H9 (cell line): ENCODE measurements at regions not wholly inside any gene's neighbourhood (a gene's known extent, or its start where the extent isn't known, plus 50 kb on each side); places are given as distances from the start of the nearest gene placed in this dataset.

Source experiments
- DNase-seq: peaks from one replicate; pipeline ENCODE4 v3.0.0-alpha.2; 2017
- H2AFZ ChIP-seq: one replicate; pipeline ENCODE4 v1.6.1; 2013; ENCODE audit warnings: mild to moderate bottlenecking, low read length, control low read depth, moderate library complexity
- H2AK5ac ChIP-seq: 2 replicates; pipeline ENCODE4 v1.6.1; 2013; ENCODE audit warnings: low read length, control low read depth, mixed read lengths; ENCODE audit not compliant: insufficient read length
- H2BK120ac ChIP-seq: one replicate; pipeline ENCODE4 v1.6.1; 2013; ENCODE audit warnings: low read depth, mild to moderate bottlenecking, low read length, control low read depth, inconsistent platforms; ENCODE audit not compliant: poor library complexity, severe bottlenecking
- H2BK12ac ChIP-seq: 2 replicates; pipeline ENCODE4 v1.6.1; 2013; ENCODE audit warnings: low read length, control low read depth, mixed read lengths, low read depth; ENCODE audit not compliant: insufficient read length
- H2BK15ac ChIP-seq: 2 replicates; pipeline ENCODE4 v1.6.1; 2013; ENCODE audit warnings: low read depth, low read length, control low read depth
- H2BK20ac ChIP-seq: one replicate; pipeline ENCODE4 v1.6.1; 2013; ENCODE audit warnings: low read depth, mild to moderate bottlenecking, low read length, control low read depth, inconsistent platforms; ENCODE audit not compliant: poor library complexity, severe bottlenecking
- H2BK5ac ChIP-seq: 2 replicates; pipeline ENCODE4 v1.6.1; 2013; ENCODE audit warnings: low read length, control low read depth, mixed read lengths; ENCODE audit not compliant: insufficient read length
- H3K14ac ChIP-seq: 2 replicates; pipeline ENCODE4 v1.6.1; 2013; ENCODE audit warnings: low read length, control low read depth; ENCODE audit not compliant: insufficient read depth
- H3K18ac ChIP-seq: 2 replicates; pipeline ENCODE4 v1.6.1; 2013; ENCODE audit warnings: low read depth, mild to moderate bottlenecking, mixed read lengths, low read length, control low read depth; ENCODE audit not compliant: insufficient read length
- H3K23ac ChIP-seq: 2 replicates; pipeline ENCODE4 v1.6.1; 2013; ENCODE audit warnings: low read length, control low read depth, mixed read lengths, low read depth; ENCODE audit not compliant: insufficient read length
- H3K23me2 ChIP-seq: 2 replicates; pipeline ENCODE4 v1.6.1; 2013; ENCODE audit warnings: low read depth, mild to moderate bottlenecking, mixed read lengths, low read length, control low read depth; ENCODE audit not compliant: insufficient read length, poor library complexity, severe bottlenecking
- H3K27ac ChIP-seq: 2 replicates; pipeline ENCODE4 v1.5.1; 2013; ENCODE audit warnings: low read length, control low read depth, mixed read lengths, low read depth; ENCODE audit not compliant: insufficient read length
- H3K27me3 ChIP-seq: 2 replicates; pipeline ENCODE4 v1.6.1; 2013; ENCODE audit warnings: low read length, control low read depth, inconsistent platforms; ENCODE audit not compliant: insufficient read depth
- H3K4ac ChIP-seq: 2 replicates; pipeline ENCODE4 v1.6.1; 2013; ENCODE audit warnings: low read depth, mild to moderate bottlenecking, control low read depth, inconsistent platforms, low read length, moderate library complexity
- H3K4me1 ChIP-seq: 2 replicates; pipeline ENCODE4 v1.6.1; 2013; ENCODE audit warnings: low read length, control low read depth, inconsistent platforms; ENCODE audit not compliant: insufficient read depth
- H3K4me2 ChIP-seq: 2 replicates; pipeline ENCODE4 v1.6.1; 2013; ENCODE audit warnings: low read length, control low read depth, mixed read lengths; ENCODE audit not compliant: insufficient read length, insufficient read depth
- H3K56ac ChIP-seq: 2 replicates; pipeline ENCODE4 v1.6.1; 2013; ENCODE audit warnings: low read depth, mild to moderate bottlenecking, mixed read lengths, low read length, control low read depth; ENCODE audit not compliant: insufficient read length
- H3K79me1 ChIP-seq: 2 replicates; pipeline ENCODE4 v1.6.1; 2013; ENCODE audit warnings: low read depth, mild to moderate bottlenecking, moderate library complexity, low read length, control low read depth, inconsistent platforms; ENCODE audit not compliant: insufficient read depth, poor library complexity, severe bottlenecking
- H3K79me2 ChIP-seq: 2 replicates; pipeline ENCODE4 v1.6.1; 2013; ENCODE audit warnings: low read length, control low read depth, inconsistent platforms; ENCODE audit not compliant: insufficient read depth
- H3K9ac ChIP-seq: 2 replicates; pipeline ENCODE4 v1.6.1; 2013; ENCODE audit warnings: low read length, control low read depth, mixed read lengths; ENCODE audit not compliant: insufficient read length; ENCODE audit errors: extremely low read depth
- H3K9me3 ChIP-seq: one replicate; pipeline ENCODE4 v1.6.1; 2013; ENCODE audit warnings: low read depth, low read length, inconsistent platforms; ENCODE audit not compliant: control insufficient read depth
- H3T11ph ChIP-seq: one replicate; pipeline ENCODE4 v1.6.1; 2013; ENCODE audit warnings: mild to moderate bottlenecking, low read length, control low read depth, inconsistent platforms
- H4K20me1 ChIP-seq: one replicate; pipeline ENCODE4 v1.6.1; 2013; ENCODE audit not compliant: control insufficient read depth, insufficient read length, insufficient read depth
- H4K5ac ChIP-seq: 2 replicates; pipeline ENCODE4 v1.6.1; 2013; ENCODE audit warnings: low read depth, mild to moderate bottlenecking, mixed read lengths, low read length, control low read depth; ENCODE audit not compliant: insufficient read length
- H4K8ac ChIP-seq: replicated peaks from 2 replicates; pipeline ENCODE4 v1.6.1; 2013; ENCODE audit warnings: low read length, control low read depth, mixed read lengths, low read depth; ENCODE audit not compliant: insufficient read length
- H4K91ac ChIP-seq: 2 replicates; pipeline ENCODE4 v1.6.1; 2013; ENCODE audit warnings: low read depth, mild to moderate bottlenecking, moderate library complexity, mixed read lengths, low read length, control low read depth; ENCODE audit not compliant: insufficient read length
- H3K27ac Mint-ChIP-seq, 3 experiments: 2 replicates in 2 of 3; 3 replicates in 1 of 3; pipeline ENCODE4 v1.8.0; 2020 to 2021; ENCODE audit warnings: mixed read lengths in 3 of 3, mild to moderate bottlenecking in 1 of 3, moderate library complexity in 1 of 3
- H3K27me3 Mint-ChIP-seq: 2 replicates; pipeline ENCODE4 v1.8.0; 2021; ENCODE audit warnings: low read depth, mild to moderate bottlenecking, moderate library complexity, mixed read lengths
- H3K36me3 Mint-ChIP-seq, 3 experiments: 2 replicates in 2 of 3; 3 replicates in 1 of 3; pipeline ENCODE4 v1.8.0; 2020 to 2021; ENCODE audit warnings: low read depth in 3 of 3, mixed read lengths in 3 of 3; ENCODE audit not compliant: insufficient read depth in 1 of 3
- H3K4me1 Mint-ChIP-seq, 2 experiments: 2 replicates each; pipeline ENCODE4 v1.8.0; 2020; ENCODE audit warnings: mixed read lengths in 2 of 2
- H3K4me3 Mint-ChIP-seq, 2 experiments: 2 replicates in 1 of 2; 3 replicates in 1 of 2; pipeline ENCODE4 v1.8.0; 2020 to 2021; ENCODE audit warnings: mild to moderate bottlenecking in 2 of 2, mixed read lengths in 2 of 2, moderate library complexity in 1 of 2
- H3K9me3 Mint-ChIP-seq, 2 experiments: 2 replicates in 1 of 2; 3 replicates in 1 of 2; pipeline ENCODE4 v1.8.0; 2020; ENCODE audit warnings: mild to moderate bottlenecking in 2 of 2, mixed read lengths in 2 of 2, moderate library complexity in 1 of 2
- CTCF ChIP-seq: fragments of 200-600 bp; sonication (generic); conservative IDR thresholded peaks from 3 replicates; pipeline ENCODE4 v1.8.0; 2021; ENCODE audit warnings: antibody characterized with exemption, mild to moderate bottlenecking
- WGBS: extraction: QIAGEN DNeasy Blood & Tissue Kit; methylation state at CpG from one replicate; pipeline ENCODE4 v1.1.7; 2013; ENCODE audit warnings: missing lambda C conversion rate, low lambda C conversion rate, mixed read lengths; ENCODE audit not compliant: insufficient read length; ENCODE audit errors: extremely low coverage; 5-methylcytosine and 5-hydroxymethylcytosine counted together

GRCh38 chr5:2847608-2848007 lies 96.1 kb upstream of the IRX2 start:
- H3K9me3 ChIP-seq: no peaks in the 10 kb centered on the region
- H3K23ac ChIP-seq: no peak overlapping the region
- Mint-ChIP-seq H3K36me3 (no peaks in the 10 kb centered on the region), H3K4me3 (no peak overlapping the region), H3K27me3 (no peaks in the 10 kb centered on the region), H3K4me1 (peaks cover 14 to 15% of the 10 kb centered on the region in 2 experiments; a peak in 3 of 4 replicates), H3K9me3 (no peaks in the 10 kb centered on the region), H3K27ac (no peak overlapping the region)
- H3T11ph ChIP-seq: no peak overlapping the region
- no peaks in the 10 kb centered on the region for H4K20me1 ChIP-seq
- TF ChIP-seq CTCF: no peak
- DNase-seq: no peak
- H3K4ac ChIP-seq: no peak overlapping the region
- no peak overlapping the region for H4K91ac ChIP-seq
- H4K5ac ChIP-seq: no peak overlapping the region
- H2AFZ ChIP-seq: no peak overlapping the region
- no peaks in the 10 kb centered on the region for H3K27me3 ChIP-seq
- no peak overlapping the region for H3K56ac ChIP-seq
- H3K23me2 ChIP-seq: no peaks in the 10 kb centered on the region
- H2BK12ac ChIP-seq: no peak overlapping the region
- no peak overlapping the region for H4K8ac ChIP-seq
- H2BK120ac ChIP-seq: no peak overlapping the region
- no peak overlapping the region for H2AK5ac ChIP-seq
- no CpG with 5 or more reads among the region's 11 CpGs for WGBS
- no peak overlapping the region for H2BK5ac ChIP-seq
- H2BK20ac ChIP-seq: no peak overlapping the region
- no peak overlapping the region for H3K4me2 ChIP-seq
- H3K79me1 ChIP-seq: no peaks in the 10 kb centered on the region
- H3K9ac ChIP-seq: no peak overlapping the region
- no peak overlapping the region for H3K14ac ChIP-seq
- H3K18ac ChIP-seq: no peak overlapping the region
- no peaks in the 10 kb centered on the region for H3K79me2 ChIP-seq
- H3K4me1 ChIP-seq: no peaks in the 10 kb centered on the region
- no peak overlapping the region for H2BK15ac ChIP-seq
- H3K27ac ChIP-seq: no peak overlapping the region
